ENCODE measurements at regions not wholly inside any gene's neighbourhood (a gene's known extent, or its start where the extent isn't known, plus 50 kb on each side); places are given as distances from the start of the nearest gene placed in this dataset.
A peak's percentile ranks its signal among the peaks of the same experiment; 100 is the strongest.
"Not testable (repeated sequence)": the region's sequence is repeated elsewhere in the genome, so short reads cannot be mapped to it uniquely, and the experiment has no call there.

GRCh38 chr3:61381745-61382392 lies 130.6 kb upstream of the FHIT start:
- DNase-seq, result peak; percentile 68

- DNase-seq, result peak; percentile 4
Measured at GRCh38 chr3:61387817-61388216, 136.6 kb upstream of the FHIT start.

- DNase-seq, result not testable (repeated sequence)
Measured at GRCh38 chr3:61393480-61393947, 142.3 kb upstream of the FHIT start.

- DNase-seq, result no peak
Measured at GRCh38 chr3:61401359-61401758, 150.1 kb upstream of the FHIT start.

GRCh38 chr3:61407397-61407796 lies 154.0 kb upstream of the PTPRG start:
- DNase-seq, result no peak

- DNase-seq, result peak; percentile 91
Measured at GRCh38 chr3:61409638-61410037, 151.7 kb upstream of the PTPRG start.

- DNase-seq, result not testable (repeated sequence)
Measured at GRCh38 chr3:61410358-61410757, 151.0 kb upstream of the PTPRG start.

- DNase-seq, result no peak
Measured at GRCh38 chr3:61411009-61411662, 150.2 kb upstream of the PTPRG start.

- DNase-seq, result no peak
Measured at GRCh38 chr3:61414456-61414855, 146.9 kb upstream of the PTPRG start.

- peak; percentile 92 for DNase-seq
Measured at GRCh38 chr3:61415201-61415600, 146.2 kb upstream of the PTPRG start.

- DNase-seq, result no peak
Measured at GRCh38 chr3:61416618-61417017, 144.8 kb upstream of the PTPRG start.

GRCh38 chr3:61417352-61417751 lies 144.0 kb upstream of the PTPRG start:
- no peak for DNase-seq

GRCh38 chr3:61420136-61420759 lies 141.1 kb upstream of the PTPRG start:
- DNase-seq, result no peak

GRCh38 chr3:61422945-61423673 lies 138.3 kb upstream of the PTPRG start:
- DNase-seq, result peak; percentile 84

- no peak for DNase-seq
Measured at GRCh38 chr3:61425356-61425755, 136.0 kb upstream of the PTPRG start.

- DNase-seq, result peak; percentile 15
Measured at GRCh38 chr3:61429106-61429505, 132.3 kb upstream of the PTPRG start.

GRCh38 chr3:61434901-61435300 lies 126.5 kb upstream of the PTPRG start:
- DNase-seq, result not testable (repeated sequence)

GRCh38 chr3:61435361-61435760 lies 126.0 kb upstream of the PTPRG start:
- not testable (repeated sequence) for DNase-seq

GRCh38 chr3:61438253-61439121 lies 122.9 kb upstream of the PTPRG start:
- DNase-seq, result peak; percentile 65

GRCh38 chr3:61439122-61439458 lies 122.3 kb upstream of the PTPRG start:
- peak; percentile 74 for DNase-seq

- DNase-seq, result no peak
Measured at GRCh38 chr3:61442696-61443095, 118.7 kb upstream of the PTPRG start.

GRCh38 chr3:61443886-61444285 lies 117.5 kb upstream of the PTPRG start:
- no peak for DNase-seq

GRCh38 chr3:61444782-61445181 lies 116.6 kb upstream of the PTPRG start:
- no peak for DNase-seq
